CD4-positive, alpha-beta T cell treated with Interleukin-17A for 4 hours (primary cell): ENCODE measurements at regions not wholly inside any gene's neighbourhood (a gene's known extent, or its start where the extent isn't known, plus 50 kb on each side); places are given as distances from the start of the nearest gene placed in this dataset.
"Not testable (repeated sequence)": the region's sequence is repeated elsewhere in the genome, so short reads cannot be mapped to it uniquely, and the experiment has no call there.

Experiments
- DNase-seq: peaks from one replicate; pipeline ENCODE4 v3.0.0-alpha.2; 2020; ENCODE audit warnings: mixed read lengths

DNA sequence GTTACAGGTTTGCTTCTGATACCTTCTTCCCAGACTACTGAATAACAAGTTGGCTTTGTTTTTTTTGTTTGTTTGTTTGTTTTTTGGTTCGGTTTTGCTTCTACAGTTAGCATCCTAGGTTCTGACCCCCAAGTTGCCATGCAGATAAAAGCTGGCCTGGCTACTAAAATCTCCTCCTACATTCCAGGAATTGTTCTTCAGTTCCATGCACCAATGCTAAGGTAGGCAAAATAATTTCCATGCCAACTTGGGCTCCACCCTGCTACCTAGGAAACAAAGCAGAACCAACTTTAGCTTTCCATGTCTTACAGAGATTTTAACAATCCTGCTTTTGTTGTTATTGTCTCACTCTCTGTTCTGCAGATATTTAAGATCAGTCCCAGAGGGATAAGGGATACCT lies 495.5 kb upstream of the SOX9 start:
- no peak for DNase-seq

DNA sequence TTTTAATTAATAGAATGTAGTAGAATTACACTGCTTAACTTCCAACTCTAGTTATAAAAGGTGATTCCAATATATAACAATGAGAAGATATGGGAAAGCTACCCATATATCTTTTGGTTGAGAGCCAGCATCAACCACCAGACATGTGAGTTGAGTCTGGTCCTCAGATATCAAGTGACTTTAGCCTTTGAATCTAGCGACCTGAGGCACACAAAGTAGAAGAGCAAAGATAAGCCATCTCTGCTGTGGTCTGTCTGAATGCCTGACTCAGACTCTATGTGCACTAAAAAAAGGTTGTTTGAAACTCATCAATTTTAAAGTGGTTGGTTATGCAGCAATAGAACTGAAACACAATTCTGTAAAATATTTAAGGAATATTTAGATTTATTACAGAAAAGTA lies 492.5 kb upstream of the SOX9 start:
- no peak for DNase-seq

DNA sequence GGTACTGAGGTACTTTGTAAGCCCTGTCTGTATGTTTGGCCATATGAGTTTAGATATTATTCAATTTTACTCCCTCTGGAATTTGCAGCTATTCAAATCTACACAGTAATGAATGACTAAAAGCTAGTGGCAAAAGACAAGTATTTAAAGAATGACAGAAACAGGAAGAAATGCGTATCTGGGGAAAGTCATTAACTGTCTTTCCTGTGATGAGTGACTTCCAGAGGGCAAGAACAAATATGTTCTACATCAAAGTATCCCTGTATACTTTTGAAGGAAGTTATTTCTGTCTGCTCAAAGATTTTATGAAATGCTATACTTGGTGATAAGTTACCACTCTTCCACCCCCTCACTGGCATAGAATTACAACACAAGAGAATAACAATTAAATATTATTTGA lies 489.3 kb upstream of the SOX9 start:
- DNase-seq, result no peak

- no peak for DNase-seq
Observed at GRCh38 chr17:71632328-71632727, 488.5 kb upstream of the SOX9 start.

DNA sequence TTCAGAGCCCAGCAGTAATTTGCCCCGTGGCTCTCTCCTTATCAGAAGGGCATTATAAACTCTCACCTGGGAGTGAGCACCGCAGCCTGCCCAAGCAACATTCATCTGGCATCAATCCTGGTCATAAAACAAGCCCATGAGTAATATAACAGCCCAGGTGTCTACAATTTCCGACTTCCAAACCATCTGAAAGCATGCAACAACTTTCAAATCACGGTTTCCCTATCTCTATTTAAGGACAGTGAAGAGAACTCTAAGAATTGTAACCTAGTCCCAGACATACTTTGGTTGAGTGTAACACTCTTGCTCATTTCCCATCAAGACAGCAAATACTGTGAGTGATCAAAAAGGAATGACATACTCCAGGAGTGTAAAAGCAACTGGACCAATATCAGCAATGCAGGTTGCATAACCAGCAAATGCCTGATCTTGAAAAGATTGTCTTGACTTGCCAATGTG lies 487.4 kb upstream of the SOX9 start:
- DNase-seq, result no peak

DNA sequence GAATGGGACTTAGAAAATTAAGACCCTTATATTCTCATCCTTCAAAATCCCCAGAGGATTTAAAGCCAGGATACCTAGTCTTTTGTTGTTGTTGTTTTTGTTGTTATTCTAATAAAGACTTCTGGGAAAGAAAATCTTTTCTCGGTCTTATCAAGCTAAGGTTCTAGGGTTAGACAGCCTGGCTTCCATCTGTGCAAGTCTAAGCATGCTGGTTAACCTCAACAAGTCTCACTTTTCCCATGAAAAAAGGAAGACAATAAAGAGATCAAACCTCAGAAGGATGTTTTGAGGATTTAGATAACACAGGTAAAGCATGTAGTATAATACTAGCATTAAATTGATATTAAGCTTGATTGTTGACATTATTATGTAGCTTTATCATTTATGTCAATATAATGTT lies 486.4 kb upstream of the SOX9 start:
- DNase-seq, result no peak

DNA sequence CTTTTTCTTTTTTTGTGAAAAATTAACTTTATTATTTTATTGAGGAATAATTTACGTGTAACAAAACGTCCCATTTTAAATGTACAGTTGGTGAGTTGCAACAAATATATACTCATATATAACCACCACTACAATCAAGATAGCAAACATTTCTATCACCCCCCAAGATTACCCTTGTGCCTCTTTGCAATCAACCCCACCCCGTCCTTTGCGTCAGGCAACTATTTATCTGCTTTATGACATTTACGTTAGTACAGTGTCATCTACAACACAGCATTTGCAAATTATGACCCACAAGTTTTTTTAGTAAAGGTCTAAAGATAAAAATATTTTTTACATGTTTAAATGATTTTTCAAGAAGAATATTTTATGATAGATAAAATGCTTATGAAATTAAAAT lies 485.6 kb upstream of the SOX9 start:
- DNase-seq, result no peak

- DNase-seq, result no peak
Observed at GRCh38 chr17:71636644-71637043, 484.2 kb upstream of the SOX9 start.

GRCh38 chr17:71638668-71639067 lies 482.2 kb upstream of the SOX9 start:
- DNase-seq, result no peak

DNA sequence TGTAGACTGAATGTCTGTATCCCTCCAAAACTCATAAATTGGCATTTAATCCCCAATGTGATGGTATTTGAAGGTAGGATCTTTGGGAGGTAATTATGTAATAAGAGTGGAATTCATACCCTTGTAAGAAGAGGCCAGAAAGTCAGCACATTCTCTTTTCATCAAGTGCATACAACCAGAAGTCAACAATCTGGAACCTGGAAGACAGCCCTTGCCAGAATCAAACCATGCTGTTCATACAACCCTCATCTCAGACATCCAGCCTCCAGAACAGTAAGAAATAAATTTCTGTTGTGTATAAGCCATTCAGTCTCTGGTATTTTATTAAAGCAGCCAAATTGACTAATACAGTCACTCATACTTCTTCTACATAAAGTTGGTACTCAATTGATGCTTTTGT lies 481.0 kb upstream of the SOX9 start:
- DNase-seq, result no peak

DNA sequence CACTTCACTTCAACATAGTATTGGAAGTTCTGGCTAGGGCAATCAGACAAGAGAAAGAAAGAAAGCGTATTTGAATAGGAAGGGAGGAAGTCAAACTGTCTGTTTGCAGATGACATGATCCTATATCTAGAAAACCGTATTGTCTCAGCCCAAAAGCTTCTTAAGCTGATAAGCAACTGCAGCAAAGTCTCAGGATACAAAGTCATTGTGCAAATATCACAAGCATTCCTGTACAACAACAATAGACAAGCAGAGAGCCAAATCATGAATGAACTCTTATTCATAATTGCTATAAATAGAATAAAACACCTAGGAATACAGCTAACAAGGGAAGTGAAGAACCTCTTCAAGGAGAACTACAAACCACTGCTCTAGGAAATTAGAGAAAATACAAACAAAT lies 473.9 kb upstream of the SOX9 start:
- DNase-seq, result not testable (repeated sequence)

- DNase-seq, result not testable (repeated sequence)
Observed at GRCh38 chr17:71648342-71648741, 472.5 kb upstream of the SOX9 start.

DNA sequence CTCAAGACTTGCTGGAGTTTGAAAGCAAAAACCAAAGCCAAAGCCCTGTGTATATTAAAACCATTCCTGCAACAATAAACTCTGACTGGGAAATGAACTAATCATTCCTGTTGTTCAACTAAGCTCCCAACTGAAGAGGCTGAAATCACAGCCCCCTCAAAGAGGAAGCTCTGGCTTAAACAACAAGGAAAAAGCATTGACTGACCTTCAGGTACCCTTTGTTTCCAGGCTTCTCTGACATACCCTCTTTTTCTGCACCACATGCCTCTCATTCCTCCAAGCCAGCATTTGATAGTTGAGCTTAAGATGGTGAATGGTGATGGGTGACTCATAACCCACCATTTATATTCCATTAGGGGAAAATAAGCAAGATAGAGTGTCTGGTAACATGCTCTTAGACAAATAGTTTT lies 470.9 kb upstream of the SOX9 start:
- DNase-seq, result no peak

DNA sequence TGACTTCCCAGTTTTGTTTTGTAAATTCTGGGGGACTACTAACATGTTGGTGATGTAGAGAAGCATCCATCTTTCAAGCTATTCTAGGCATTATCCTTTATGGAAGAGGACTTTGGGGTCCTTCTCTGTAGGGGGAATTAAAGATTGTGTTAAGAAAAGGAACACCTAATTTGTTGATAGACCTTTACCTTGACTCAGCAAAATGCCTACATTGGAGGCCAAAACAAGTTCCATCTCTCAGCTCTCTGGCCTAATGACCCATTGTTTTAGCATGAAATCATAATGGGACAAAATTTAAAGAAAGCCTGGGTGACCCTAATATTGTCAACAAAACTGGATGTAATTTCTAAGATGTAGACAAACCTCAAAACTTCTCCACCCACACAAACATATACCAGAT lies 465.3 kb upstream of the SOX9 start:
- DNase-seq, result no peak

- DNase-seq, result no peak
Observed at GRCh38 chr17:71656964-71657858, 463.6 kb upstream of the SOX9 start.

GRCh38 chr17:71658996-71659395 lies 461.8 kb upstream of the SOX9 start:
- DNase-seq, result no peak

- DNase-seq, result no peak
Observed at GRCh38 chr17:71664861-71665260, 456.0 kb upstream of the SOX9 start.

DNA sequence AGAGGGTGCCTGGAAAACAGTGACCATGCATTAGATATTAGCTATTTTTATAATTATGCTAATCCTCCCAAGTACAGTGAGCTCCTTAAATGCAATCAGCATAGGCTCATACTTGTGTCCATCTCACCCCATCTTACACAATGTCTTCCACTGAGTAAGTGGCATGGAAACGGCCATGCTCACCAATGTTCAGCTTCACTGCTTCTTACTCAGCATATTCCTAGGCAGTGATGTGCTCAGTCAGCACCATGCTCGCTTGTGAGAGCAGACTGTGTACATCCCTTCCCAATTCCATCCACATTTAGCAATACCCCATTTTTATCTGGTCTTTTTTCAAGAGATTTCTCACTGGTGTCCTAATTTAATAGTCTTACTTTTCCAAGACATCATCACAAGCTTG lies 454.8 kb upstream of the SOX9 start:
- DNase-seq, result no peak

GRCh38 chr17:71667661-71668060 lies 453.2 kb upstream of the SOX9 start:
- DNase-seq, result no peak

GRCh38 chr17:71668807-71669206 lies 452.0 kb upstream of the SOX9 start:
- no peak for DNase-seq

DNA sequence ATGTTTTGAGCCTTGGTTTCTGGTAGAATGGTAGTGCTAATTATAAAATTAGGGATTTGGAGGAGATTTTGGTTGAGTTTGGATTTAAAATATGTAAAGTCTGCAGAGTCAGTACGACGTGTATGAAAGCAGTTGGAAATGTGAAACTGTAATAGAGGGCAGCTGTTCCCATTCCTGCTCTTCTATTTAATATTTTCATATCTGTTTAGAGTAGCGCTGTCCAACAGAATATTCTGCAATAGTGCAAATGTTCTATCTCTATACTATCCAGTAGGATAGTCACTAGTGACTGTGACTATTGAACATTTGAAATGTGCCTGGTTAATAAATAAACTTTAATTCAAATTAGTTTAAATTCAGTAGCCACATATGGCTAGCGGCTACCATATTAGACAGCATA lies 443.4 kb upstream of the SOX9 start:
- no peak for DNase-seq

DNA sequence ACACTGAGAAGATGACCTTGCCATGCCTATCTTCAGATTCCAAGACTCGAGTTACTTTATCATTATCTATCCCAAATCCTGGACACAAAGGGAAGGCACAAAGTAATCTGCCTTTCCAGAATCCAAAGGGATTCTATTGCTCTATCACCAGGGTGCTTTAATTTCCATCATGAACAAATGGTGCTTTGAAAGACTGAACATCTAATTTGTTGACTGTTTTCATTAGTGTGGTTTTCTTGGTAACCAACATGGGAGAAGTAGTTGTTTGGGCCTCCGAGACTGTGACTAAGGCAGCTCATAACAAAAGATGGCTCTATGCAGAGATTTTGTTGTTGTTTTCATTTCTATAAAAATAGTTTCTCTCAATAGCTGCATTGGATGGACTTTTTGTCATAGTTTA lies 441.0 kb upstream of the SOX9 start:
- DNase-seq, result no peak

DNA sequence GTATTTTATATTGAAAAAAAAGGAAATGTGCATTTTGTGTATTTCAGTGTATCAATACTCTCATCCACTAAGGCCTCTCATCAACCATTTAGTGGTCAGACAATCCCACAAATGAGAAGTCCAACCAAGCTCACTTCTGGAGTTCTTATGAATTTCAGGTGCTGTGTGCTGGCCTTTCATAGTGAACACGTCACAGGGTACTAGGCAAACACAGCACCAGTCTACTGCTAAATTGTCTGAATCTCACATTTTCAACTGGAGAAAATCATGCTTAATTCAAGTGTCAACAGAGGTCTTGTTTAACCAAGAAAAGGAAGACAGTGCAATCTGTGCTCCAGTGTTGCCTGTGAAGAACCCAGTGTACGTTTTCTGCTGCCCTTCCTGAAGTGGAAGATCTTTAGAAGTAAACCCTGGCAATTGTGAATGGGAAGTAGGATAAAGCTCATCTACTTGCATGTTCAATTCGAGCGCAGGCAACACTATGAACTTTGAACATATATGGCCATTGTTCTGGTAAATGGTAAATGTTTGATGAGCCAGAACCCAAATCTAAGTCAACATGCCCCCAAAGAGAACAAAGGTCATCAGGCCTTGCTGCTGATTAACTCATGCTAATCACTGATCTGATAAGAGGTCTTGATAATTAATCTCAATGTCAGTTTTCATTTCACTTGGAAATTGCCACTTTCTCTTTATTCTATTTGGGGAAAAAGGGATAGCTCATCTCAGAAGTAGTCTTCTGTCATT lies 439.2 kb upstream of the SOX9 start:
- no peak for DNase-seq

DNA sequence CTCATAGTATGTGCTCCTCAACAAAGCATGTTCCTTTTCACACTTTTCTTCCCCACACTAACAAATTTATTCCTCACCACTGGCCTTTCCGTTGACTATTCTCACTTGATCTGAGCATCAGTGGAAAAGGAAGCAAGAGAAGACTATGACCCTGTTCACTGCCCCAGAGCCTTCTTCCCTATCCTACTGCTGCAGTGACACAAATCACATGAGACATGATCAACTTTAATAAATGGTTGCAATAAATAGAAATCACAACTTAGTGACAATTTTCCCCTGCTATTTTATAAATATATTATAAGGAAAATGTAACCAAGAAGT lies 438.7 kb upstream of the SOX9 start:
- DNase-seq, result no peak

GRCh38 chr17:71689782-71690181 lies 431.0 kb upstream of the SOX9 start:
- no peak for DNase-seq
